Activated CD4-positive, alpha-beta T cell treated with anti-CD3 and anti-CD28 coated beads for 1 hour (primary cell): ENCODE measurements at regions not wholly inside any gene's neighbourhood (a gene's known extent, or its start where the extent isn't known, plus 50 kb on each side); places are given as distances from the start of the nearest gene placed in this dataset.

Experiments used
- DNase-seq: peaks from one replicate; pipeline ENCODE4 v3.0.0-alpha.2; 2020

DNA sequence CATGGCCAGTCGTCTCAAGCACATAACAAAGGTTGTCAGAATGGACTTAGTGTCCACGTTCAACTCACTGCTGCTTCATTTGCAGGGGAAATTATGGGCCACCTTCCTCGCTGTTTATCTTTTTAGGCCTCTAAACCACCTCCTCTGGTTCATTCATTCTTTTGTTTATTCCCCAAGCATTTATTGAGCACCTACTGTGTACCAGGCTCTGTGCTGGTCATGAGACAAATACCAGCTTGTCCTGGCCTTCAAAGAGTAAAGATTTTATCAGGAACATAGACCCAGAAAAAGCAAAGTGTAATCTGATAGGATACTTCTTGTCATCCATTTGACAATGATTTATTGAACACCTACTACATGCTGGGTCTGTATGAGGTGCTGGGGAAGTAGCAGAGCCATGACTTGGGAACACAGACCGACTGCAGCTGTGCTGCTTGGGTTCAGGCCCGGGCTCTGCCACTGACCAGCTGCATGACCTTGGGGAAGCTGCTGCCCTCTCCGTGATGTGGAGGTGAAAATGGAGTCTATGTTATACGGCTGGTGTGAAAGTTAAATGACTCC, 63.4 kb upstream of the SLC6A6 start:
- no peak for DNase-seq

DNA sequence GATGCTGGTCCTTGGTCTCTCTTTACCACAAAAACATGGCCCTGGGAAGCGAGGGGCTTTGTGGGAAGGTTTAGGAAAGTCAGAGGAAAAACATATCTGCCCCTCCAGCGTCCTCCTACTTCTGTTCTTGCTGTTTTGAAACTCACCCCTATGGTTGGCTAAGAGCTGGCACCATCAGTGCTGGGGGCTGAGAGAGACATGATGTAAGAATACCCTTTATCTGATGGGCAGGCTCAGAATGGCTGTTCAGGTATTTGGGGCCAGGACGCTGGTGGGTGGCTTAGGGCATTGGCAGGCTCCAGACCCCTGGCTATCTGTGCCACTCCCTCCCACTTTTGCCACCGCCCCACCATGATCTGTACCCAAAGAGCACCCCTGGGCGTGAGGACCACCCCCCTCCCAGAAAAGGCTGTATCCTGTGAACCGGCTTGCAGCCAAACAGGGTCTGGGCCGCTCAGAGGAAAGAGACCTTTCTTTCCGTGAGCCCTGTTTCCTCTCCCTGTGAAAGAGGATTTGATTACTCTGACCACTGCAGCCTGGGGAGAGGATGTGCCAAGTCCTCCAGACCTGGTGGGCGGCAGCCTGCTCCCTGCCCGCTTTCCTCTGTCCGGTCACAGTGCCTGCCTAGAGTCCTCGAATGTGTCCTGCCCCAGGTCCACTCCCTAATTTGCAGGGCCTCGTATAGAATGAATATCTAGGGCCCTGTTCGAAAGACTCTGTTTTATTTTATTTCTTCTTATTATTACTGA, 61.3 kb upstream of the SLC6A6 start:
- no peak for DNase-seq

- DNase-seq, result no peak
Measured at GRCh38 chr3:14343338-14344112, 58.9 kb upstream of the SLC6A6 start.

DNA sequence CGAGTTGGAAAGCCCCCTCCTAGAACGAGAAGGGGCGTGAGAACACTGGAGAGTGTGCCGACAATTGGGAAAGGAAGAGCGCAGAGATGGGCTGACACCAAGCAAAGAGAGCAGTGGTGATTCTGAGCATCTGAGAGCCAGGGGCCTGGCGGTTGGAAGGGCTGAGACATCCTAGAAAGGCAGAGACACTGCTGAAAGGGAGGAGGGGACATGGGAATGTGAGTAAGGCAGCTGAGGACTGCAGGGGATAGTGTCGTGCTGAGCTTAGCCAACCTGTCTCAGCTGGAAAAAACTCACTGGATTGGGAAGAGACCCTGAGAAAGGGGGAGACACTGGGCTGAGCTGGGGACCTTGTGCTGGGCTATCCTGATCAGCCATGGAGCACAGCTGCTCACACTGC, 58.1 kb upstream of the SLC6A6 start:
- no peak for DNase-seq

GRCh38 chr3:14345496-14346150, 56.8 kb upstream of the SLC6A6 start:
- no peak for DNase-seq

DNA sequence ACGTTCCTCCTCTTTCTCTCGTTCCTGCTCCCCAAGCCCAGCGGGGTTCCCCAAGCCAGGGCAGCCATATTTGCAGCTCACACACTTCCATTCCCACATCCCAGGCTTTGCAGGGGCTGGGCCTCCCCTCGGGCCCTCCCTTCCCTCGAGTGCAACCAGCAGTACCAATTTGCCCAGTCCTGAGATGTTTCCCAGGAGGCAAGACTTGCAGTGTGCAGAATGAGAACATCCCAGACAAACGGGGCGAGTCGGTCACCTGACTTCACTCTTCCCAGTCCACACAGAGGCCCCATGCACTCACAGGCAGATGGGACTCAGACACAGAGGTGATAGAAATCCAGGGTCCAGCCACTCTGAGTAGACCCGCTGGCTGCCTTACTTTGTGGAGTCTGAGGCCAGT, 56.2 kb upstream of the SLC6A6 start:
- DNase-seq, result no peak

- no peak for DNase-seq
Measured at GRCh38 chr3:14346642-14347041, 55.8 kb upstream of the SLC6A6 start.

DNA sequence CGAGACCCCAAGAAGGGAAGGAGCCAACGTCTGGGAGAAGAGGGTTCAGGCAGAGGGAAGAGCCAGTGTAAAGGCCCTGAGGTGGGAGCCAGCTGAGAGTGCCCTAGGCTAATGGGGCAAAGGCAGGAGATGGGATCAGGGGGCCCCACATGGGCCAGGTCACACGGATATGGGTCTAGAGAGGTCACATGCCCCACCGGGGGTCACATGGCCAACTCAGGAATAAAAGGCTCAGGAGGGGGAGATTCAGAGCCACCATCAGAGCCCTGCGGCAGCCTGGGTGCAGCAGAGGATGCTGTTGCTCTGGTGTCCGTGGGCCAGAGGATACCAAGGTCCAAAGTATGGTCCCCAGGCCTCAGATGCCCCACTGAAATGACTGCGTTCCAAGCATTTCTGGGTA, 55.3 kb upstream of the SLC6A6 start:
- DNase-seq, result no peak

GRCh38 chr3:14351617-14352001, 50.8 kb upstream of the SLC6A6 start:
- DNase-seq, result no peak

GRCh38 chr3:14352002-14352627, 50.3 kb upstream of the SLC6A6 start:
- no peak for DNase-seq
